ENCODE measurements at regions not wholly inside any gene's neighbourhood (a gene's known extent, or its start where the extent isn't known, plus 50 kb on each side); places are given as distances from the start of the nearest gene placed in this dataset.

DNA sequence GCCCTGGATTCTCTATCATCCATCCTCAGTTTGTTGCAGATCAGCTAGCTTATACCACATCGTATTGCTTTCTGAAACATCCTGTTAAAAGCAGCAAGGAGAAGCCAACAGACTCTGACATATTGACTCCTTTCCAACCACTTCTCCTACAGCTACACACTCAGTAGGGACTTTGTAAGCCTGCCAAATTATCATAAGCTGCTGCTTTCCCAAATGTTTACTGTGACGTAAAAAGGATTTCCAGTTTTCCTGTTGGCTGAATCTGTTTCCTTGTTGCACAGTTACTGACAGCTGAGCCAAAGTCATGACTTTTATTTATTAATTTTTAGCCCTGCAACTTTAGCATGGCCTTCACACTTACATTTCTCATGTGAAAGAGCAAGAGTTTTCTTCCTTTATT lies 294.3 kb downstream of the KCNJ3 start:
- Histone ChIP-seq H3K36me3 (ENCODE audit: control insufficient read depth, insufficient read depth, low read length) (no peaks in the 10 kb centered on the region), H3K4me3 (replicated peaks; ENCODE audit: low read depth, low read length) (no peak overlapping the region), H3K27me3 (replicated peaks; ENCODE audit: control insufficient read depth, insufficient read depth, low read length) (no peaks in the 10 kb centered on the region)
- TF ChIP-seq, protein P1, sequence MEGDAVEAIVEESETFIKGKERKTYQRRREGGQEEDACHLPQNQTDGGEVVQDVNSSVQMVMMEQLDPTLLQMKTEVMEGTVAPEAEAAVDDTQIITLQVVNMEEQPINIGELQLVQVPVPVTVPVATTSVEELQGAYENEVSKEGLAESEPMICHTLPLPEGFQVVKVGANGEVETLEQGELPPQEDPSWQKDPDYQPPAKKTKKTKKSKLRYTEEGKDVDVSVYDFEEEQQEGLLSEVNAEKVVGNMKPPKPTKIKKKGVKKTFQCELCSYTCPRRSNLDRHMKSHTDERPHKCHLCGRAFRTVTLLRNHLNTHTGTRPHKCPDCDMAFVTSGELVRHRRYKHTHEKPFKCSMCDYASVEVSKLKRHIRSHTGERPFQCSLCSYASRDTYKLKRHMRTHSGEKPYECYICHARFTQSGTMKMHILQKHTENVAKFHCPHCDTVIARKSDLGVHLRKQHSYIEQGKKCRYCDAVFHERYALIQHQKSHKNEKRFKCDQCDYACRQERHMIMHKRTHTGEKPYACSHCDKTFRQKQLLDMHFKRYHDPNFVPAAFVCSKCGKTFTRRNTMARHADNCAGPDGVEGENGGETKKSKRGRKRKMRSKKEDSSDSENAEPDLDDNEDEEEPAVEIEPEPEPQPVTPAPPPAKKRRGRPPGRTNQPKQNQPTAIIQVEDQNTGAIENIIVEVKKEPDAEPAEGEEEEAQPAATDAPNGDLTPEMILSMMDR (IDR thresholded peaks at IDR 0.05; ENCODE audit: insufficient read depth, low read length, poor library complexity, severe bottlenecking) = no peak
- no peak for DNase-seq (ENCODE audit: extremely low read depth, insufficient read length)

DNA sequence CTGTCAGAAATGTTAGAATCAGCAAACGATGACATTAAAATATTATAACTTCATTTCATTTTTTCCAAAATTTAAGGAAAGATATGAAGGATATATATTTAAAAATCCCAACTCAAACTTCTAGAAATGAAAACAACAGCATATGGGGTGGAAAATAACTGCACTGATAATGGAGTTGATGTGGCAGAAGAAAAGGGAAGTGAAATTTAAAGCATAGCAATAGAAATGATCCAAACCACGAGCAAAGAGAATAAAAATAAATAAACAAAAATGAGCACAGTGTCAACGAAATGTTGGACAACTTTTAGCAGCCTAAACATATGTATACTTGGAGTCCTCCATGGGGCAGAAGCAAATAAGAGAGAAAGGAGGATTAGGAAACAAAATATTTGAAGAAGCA lies 280.2 kb downstream of the KCNJ3 start:
- no peak overlapping the region for H3K4me3 ChIP-seq (replicated peaks; ENCODE audit: low read depth, low read length)
- no peaks in the 10 kb centered on the region for H3K27me3 ChIP-seq (replicated peaks; ENCODE audit: control insufficient read depth, insufficient read depth, low read length)
- no peaks in the 10 kb centered on the region for H3K36me3 ChIP-seq (ENCODE audit: control insufficient read depth, insufficient read depth, low read length)
- DNase-seq (ENCODE audit: extremely low read depth, insufficient read length) = no peak
- TF ChIP-seq, protein P1 (IDR thresholded peaks at IDR 0.05; ENCODE audit: insufficient read depth, low read length, poor library complexity, severe bottlenecking) = no peak

DNA sequence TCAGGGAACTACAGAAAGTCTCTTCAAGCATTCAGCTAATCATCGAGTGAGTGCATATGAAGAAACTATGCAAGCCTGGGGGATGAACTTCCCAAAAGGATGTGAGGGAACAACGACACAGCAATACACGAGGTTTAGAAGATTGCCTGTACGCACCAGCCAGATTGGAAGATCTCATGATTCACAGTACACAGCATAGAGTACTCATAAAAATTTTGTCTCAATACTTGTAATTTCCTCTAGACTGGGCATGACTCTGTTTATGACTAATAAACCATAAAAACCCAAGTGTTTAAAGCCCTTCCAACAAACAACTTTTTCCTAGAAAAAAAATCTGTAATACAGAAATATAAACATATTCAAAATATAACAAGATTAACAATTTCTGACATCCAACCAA lies 279.7 kb downstream of the KCNJ3 start:
- no peak for DNase-seq (ENCODE audit: extremely low read depth, insufficient read length)
- TF ChIP-seq, protein P1 (IDR thresholded peaks at IDR 0.05; ENCODE audit: insufficient read depth, low read length, poor library complexity, severe bottlenecking) = no peak
- H3K4me3 ChIP-seq (replicated peaks; ENCODE audit: low read depth, low read length) = no peak overlapping the region

DNA sequence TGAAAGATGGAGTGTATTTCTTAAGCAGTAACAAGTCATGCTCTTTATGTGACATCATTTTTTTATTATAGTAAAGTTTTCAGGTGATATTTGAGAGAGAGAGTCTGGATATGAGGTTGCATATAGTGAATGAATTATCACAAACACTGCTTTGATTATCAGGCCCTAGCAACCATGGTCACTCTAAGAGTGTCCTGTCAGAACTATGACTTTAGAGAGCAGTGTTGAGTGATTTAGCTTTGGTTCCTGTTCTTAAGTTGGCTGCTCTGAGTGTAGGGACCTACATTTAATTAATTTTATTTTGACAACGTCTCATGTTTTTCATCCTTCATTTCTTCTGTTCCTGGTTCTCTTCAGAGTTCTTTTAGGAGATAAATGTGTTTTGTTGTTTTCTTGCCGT lies 275.5 kb downstream of the KCNJ3 start:
- Histone ChIP-seq H3K27me3 (replicated peaks; ENCODE audit: control insufficient read depth, insufficient read depth, low read length) (no peaks in the 10 kb centered on the region), H3K4me3 (replicated peaks; ENCODE audit: low read depth, low read length) (no peak overlapping the region), H3K36me3 (ENCODE audit: control insufficient read depth, insufficient read depth, low read length) (no peaks in the 10 kb centered on the region)
- TF ChIP-seq, protein P1 (IDR thresholded peaks at IDR 0.05; ENCODE audit: insufficient read depth, low read length, poor library complexity, severe bottlenecking) = no peak
- DNase-seq (ENCODE audit: extremely low read depth, insufficient read length) = no peak

More for the DNA sequence above, 279.7 kb downstream of the KCNJ3 start:
- Histone ChIP-seq H3K27me3 (replicated peaks; ENCODE audit: control insufficient read depth, insufficient read depth, low read length) (no peaks in the 10 kb centered on the region), H3K36me3 (ENCODE audit: control insufficient read depth, insufficient read depth, low read length) (no peaks in the 10 kb centered on the region)

DNA sequence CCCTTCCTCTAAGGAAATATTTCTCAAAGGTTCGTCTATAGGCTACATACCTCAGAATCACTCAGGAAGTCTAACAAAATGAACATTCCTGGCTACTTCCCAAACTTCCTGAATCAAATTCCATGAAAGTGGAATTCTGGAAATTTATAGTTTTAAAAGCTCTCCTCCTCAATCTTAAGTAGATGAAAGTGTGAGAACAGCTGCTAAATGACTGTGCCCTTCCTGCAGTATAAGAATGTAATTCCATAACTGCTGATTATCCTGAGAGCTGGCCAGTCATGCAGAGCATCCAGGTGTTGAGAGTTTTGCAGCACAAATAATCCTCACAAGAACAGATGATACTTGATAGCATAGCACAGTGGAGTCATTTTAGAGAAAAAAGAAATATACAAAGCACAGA lies 265.0 kb downstream of the KCNJ3 start:
- DNase-seq (ENCODE audit: extremely low read depth, insufficient read length) = no peak

More for the DNA sequence above, 265.0 kb downstream of the KCNJ3 start:
- Histone ChIP-seq H3K27me3 (replicated peaks; ENCODE audit: control insufficient read depth, insufficient read depth, low read length) (no peaks in the 10 kb centered on the region), H3K36me3 (ENCODE audit: control insufficient read depth, insufficient read depth, low read length) (no peaks in the 10 kb centered on the region), H3K4me3 (replicated peaks; ENCODE audit: low read depth, low read length) (no peak overlapping the region)
- TF ChIP-seq, protein P1 (IDR thresholded peaks at IDR 0.05; ENCODE audit: insufficient read depth, low read length, poor library complexity, severe bottlenecking) = no peak
